ENCODE measurements at regions not wholly inside any gene's neighbourhood (a gene's known extent, or its start where the extent isn't known, plus 50 kb on each side); places are given as distances from the start of the nearest gene placed in this dataset.

GRCh38 chr14:82341261-82341810 is 807.7 kb upstream of the SEL1L start:
- no peak for TF ChIP-seq CTCF (IDR thresholded peaks at IDR 0.05)
- TF ChIP-seq, protein P1, sequence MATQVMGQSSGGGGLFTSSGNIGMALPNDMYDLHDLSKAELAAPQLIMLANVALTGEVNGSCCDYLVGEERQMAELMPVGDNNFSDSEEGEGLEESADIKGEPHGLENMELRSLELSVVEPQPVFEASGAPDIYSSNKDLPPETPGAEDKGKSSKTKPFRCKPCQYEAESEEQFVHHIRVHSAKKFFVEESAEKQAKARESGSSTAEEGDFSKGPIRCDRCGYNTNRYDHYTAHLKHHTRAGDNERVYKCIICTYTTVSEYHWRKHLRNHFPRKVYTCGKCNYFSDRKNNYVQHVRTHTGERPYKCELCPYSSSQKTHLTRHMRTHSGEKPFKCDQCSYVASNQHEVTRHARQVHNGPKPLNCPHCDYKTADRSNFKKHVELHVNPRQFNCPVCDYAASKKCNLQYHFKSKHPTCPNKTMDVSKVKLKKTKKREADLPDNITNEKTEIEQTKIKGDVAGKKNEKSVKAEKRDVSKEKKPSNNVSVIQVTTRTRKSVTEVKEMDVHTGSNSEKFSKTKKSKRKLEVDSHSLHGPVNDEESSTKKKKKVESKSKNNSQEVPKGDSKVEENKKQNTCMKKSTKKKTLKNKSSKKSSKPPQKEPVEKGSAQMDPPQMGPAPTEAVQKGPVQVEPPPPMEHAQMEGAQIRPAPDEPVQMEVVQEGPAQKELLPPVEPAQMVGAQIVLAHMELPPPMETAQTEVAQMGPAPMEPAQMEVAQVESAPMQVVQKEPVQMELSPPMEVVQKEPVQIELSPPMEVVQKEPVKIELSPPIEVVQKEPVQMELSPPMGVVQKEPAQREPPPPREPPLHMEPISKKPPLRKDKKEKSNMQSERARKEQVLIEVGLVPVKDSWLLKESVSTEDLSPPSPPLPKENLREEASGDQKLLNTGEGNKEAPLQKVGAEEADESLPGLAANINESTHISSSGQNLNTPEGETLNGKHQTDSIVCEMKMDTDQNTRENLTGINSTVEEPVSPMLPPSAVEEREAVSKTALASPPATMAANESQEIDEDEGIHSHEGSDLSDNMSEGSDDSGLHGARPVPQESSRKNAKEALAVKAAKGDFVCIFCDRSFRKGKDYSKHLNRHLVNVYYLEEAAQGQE (IDR thresholded peaks at IDR 0.05; ENCODE audit: insufficient read depth in 1 of 2, low read depth in 2 of 2, low read length in 1 of 2) = no peak
- no peak for TF ChIP-seq TCF7L2 (IDR thresholded peaks at IDR 0.05; ENCODE audit: low read depth, low read length)
